Tibial artery (tissue), 4 donors: ENCODE measurements at regions not wholly inside any gene's neighbourhood (a gene's known extent, or its start where the extent isn't known, plus 50 kb on each side); places are given as distances from the start of the nearest gene placed in this dataset.

Experiments used
- DNase-seq, 2 donors: peaks; one replicate each; pipeline ENCODE4 v3.0.0-alpha.2; 2019
- H3K27ac ChIP-seq, 2 donors: fragments of 200-600 bp; sonication (generic) in 1 of 2; 1 replicate in 1 of 2; 2 replicates in 1 of 2; pipeline ENCODE4 v1.5.1; 2018 to 2019; ENCODE audit warnings: mild to moderate bottlenecking in 1 of 2
- H3K27me3 ChIP-seq, 2 donors: fragments of 200-600 bp; sonication (generic) in 1 of 2; one replicate each; pipeline versions ENCODE4 v1.5.1 to v1.6.0; 2016 to 2019
- H3K36me3 ChIP-seq, 3 donors: fragments of 200-600 bp; sonication (generic) in 2 of 3; one replicate each; pipeline ENCODE4 v1.5.1; 2016 to 2019; ENCODE audit warnings: mild to moderate bottlenecking in 2 of 3
- H3K4me1 ChIP-seq, 4 donors: fragments of 200-600 bp; sonication (generic) in 2 of 4; 1 replicate in 3 of 4; 2 replicates in 1 of 4; pipeline ENCODE4 v1.5.1; 2016 to 2019
- H3K4me3 ChIP-seq, 2 donors: fragments of 200-600 bp; sonication (generic) in 1 of 2; 1 replicate in 1 of 2; 2 replicates in 1 of 2; pipeline ENCODE4 v1.5.1; 2018 to 2019; ENCODE audit warnings: mild to moderate bottlenecking in 2 of 2
- H3K9me3 ChIP-seq, 3 donors: fragments of 200-600 bp; sonication (generic) in 1 of 3; one replicate each; pipeline ENCODE4 v1.5.1; 2016 to 2019
- CTCF ChIP-seq, 2 experiments: fragments of 200-600 bp in 1 of 2; fragments of 450-650 bp in 1 of 2; IDR thresholded peaks; one replicate each; pipeline ENCODE4 v1.5.1; 2017 to 2019; ENCODE audit warnings: antibody characterized with exemption in 2 of 2, mild to moderate bottlenecking in 1 of 2, moderate library complexity in 1 of 2
- intact Hi-C: fragments of 100-400 bp; cut with DNase I; formaldehyde crosslinking; loops from one replicate; pipeline ENCODE4 v1.15.0; 2023; ENCODE audit warnings: low total_unique reads

GRCh38 chr15:99921101-99921500, 187.9 kb upstream of the LYSMD4 start:
- H3K27ac ChIP-seq: no peak overlapping the region
- no peaks in the 10 kb centered on the region for H3K36me3 ChIP-seq
- H3K27me3 ChIP-seq: peaks cover 0 to 19% of the 10 kb centered on the region in 2 donors
- intact Hi-C loops: loop anchor here (10.0 kb wide), 1 partner anchor 684 kb away; the partner anchor contains the start of genes ASB7 and LINS1
- H3K4me3 ChIP-seq: no peak overlapping the region
- H3K4me1 ChIP-seq: peaks cover 0 to 4% (median 1%) of the 10 kb centered on the region in 4 donors
- H3K9me3 ChIP-seq: no peaks in the 10 kb centered on the region
- TF ChIP-seq CTCF (IDR thresholded peaks at IDR 0.05): no peak
- no peak for DNase-seq

- Histone ChIP-seq H3K27ac (no peak overlapping the region), H3K4me1 (no peaks in the 10 kb centered on the region), H3K36me3 (no peaks in the 10 kb centered on the region), H3K27me3 (peaks cover 0 to 19% of the 10 kb centered on the region in 2 donors), H3K4me3 (no peak overlapping the region), H3K9me3 (no peaks in the 10 kb centered on the region)
- intact Hi-C loops: no loop called here
- TF ChIP-seq CTCF (IDR thresholded peaks at IDR 0.05): no peak
- no peak for DNase-seq
These were observed 184.8 kb upstream of the LYSMD4 start for GRCh38 chr15:99918072-99918471.

- no peak for TF ChIP-seq CTCF (IDR thresholded peaks at IDR 0.05)
- intact Hi-C loops: no loop called here
- H3K4me1 ChIP-seq: no peaks in the 10 kb centered on the region
These were observed 184.0 kb upstream of the LYSMD4 start for GRCh38 chr15:99917252-99917651.

GRCh38 chr15:99916668-99917223, 183.5 kb upstream of the LYSMD4 start:
- intact Hi-C loops: no loop called here
- no peak for DNase-seq
- Histone ChIP-seq H3K4me1 (no peaks in the 10 kb centered on the region), H3K9me3 (no peaks in the 10 kb centered on the region), H3K27me3 (peaks cover 0 to 19% of the 10 kb centered on the region in 2 donors), H3K4me3 (no peak overlapping the region), H3K27ac (no peak overlapping the region), H3K36me3 (no peaks in the 10 kb centered on the region)
- no peak for TF ChIP-seq CTCF (IDR thresholded peaks at IDR 0.05)

More at GRCh38 chr15:99917252-99917651, 184.0 kb upstream of the LYSMD4 start:
- Histone ChIP-seq H3K27me3 (peaks cover 0 to 19% of the 10 kb centered on the region in 2 donors), H3K4me3 (no peak overlapping the region), H3K9me3 (no peaks in the 10 kb centered on the region), H3K27ac (no peak overlapping the region), H3K36me3 (no peaks in the 10 kb centered on the region)
- DNase-seq: no peak

GRCh38 chr15:99914723-99915122, 181.5 kb upstream of the LYSMD4 start:
- Histone ChIP-seq H3K27ac (no peak overlapping the region), H3K27me3 (peaks cover 0 to 19% of the 10 kb centered on the region in 2 donors), H3K4me3 (no peak overlapping the region), H3K9me3 (no peaks in the 10 kb centered on the region), H3K4me1 (no peaks in the 10 kb centered on the region), H3K36me3 (no peaks in the 10 kb centered on the region)
- TF ChIP-seq CTCF (IDR thresholded peaks at IDR 0.05): no peak
- intact Hi-C loops: no loop called here
- DNase-seq: no peak

- no peak for DNase-seq
- Histone ChIP-seq H3K4me3 (no peak overlapping the region), H3K27me3 (peaks cover 0 to 7% of the 10 kb centered on the region in 2 donors), H3K36me3 (no peaks in the 10 kb centered on the region), H3K27ac (no peak overlapping the region), H3K9me3 (no peaks in the 10 kb centered on the region), H3K4me1 (no peaks in the 10 kb centered on the region)
- TF ChIP-seq CTCF (IDR thresholded peaks at IDR 0.05): no peak
- intact Hi-C loops: no loop called here
These were observed 178.6 kb upstream of the LYSMD4 start for GRCh38 chr15:99911816-99912215.
